ENCODE measurements at regions not wholly inside any gene's neighbourhood (a gene's known extent, or its start where the extent isn't known, plus 50 kb on each side); places are given as distances from the start of the nearest gene placed in this dataset.
A peak's percentile ranks its signal among the peaks of the same experiment; 100 is the strongest.

DNA sequence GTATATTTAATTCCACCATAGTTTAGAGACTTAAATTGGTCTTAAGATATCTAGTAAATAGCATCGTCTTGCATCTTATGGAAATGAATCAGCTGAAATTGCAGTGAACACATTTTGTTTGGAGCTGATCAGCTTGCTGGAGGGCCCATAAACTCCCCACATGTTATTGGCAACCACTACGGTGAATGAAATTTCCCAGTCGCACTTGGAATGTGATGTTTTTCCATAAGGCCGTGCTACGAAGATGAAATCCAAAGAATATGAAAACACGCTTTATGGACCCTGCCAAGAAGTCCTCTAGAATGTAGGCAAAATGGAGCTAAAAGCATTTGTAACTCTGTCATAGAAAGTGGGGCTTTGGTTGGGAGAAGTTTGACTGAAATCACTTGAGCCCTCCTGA, 572.1 kb downstream of the ACTL7B start:
- H3K4me1 ChIP-seq (ENCODE audit: control insufficient read depth in 1 of 2, insufficient read depth in 2 of 2, low read length in 2 of 2), result no peaks in the 10 kb centered on the region
- H3K36me3 ChIP-seq (ENCODE audit: control insufficient read depth in 1 of 2, insufficient read depth in 2 of 2, low read length in 2 of 2), result no peaks in the 10 kb centered on the region

GRCh38 chr9:108282872-108283271, 572.9 kb downstream of the ACTL7B start:
- Histone ChIP-seq H3K23ac (ENCODE audit: low read length) (no peak overlapping the region), H2BK5ac (ENCODE audit: low read depth, low read length, poor library complexity) (no peak overlapping the region), H3K14ac (ENCODE audit: low read length) (no peak overlapping the region), H3K79me1 (ENCODE audit: low read length) (no peaks in the 10 kb centered on the region), H2BK12ac (ENCODE audit: low read length) (no peak overlapping the region), H3K9me3 (ENCODE audit: insufficient read depth, low read depth, low read length) (no peaks in the 10 kb centered on the region), H2AK5ac (ENCODE audit: low read length) (no peak overlapping the region), H2BK120ac (ENCODE audit: insufficient read depth, low read length, poor library complexity) (no peak overlapping the region), H3K27me3 (ENCODE audit: insufficient read depth, low read length) (no peaks in the 10 kb centered on the region), H3K18ac (ENCODE audit: low read length) (no peak overlapping the region), H3K27ac (ENCODE audit: low read depth, low read length) (no peak overlapping the region), H4K12ac (ENCODE audit: low read depth, low read length) (no peak overlapping the region), H4K8ac (ENCODE audit: low read depth, low read length) (no peak overlapping the region), H3K4me3 (ENCODE audit: low read depth, low read length) (no peak overlapping the region), H3K79me2 (ENCODE audit: control insufficient read depth, insufficient read depth, low read length, poor library complexity) (no peaks in the 10 kb centered on the region), H3K4me1 (ENCODE audit: control insufficient read depth in 1 of 2, insufficient read depth in 2 of 2, low read length in 2 of 2) (no peaks in the 10 kb centered on the region), H3K4ac (ENCODE audit: low read depth, low read length) (no peak overlapping the region), H3K36me3 (ENCODE audit: control insufficient read depth in 1 of 2, insufficient read depth in 2 of 2, low read length in 2 of 2) (no peaks in the 10 kb centered on the region), H2AFZ (ENCODE audit: insufficient read depth, low read length, poor library complexity) (no peak overlapping the region), H3K9ac (ENCODE audit: low read length) (no peak overlapping the region), H3K4me2 (ENCODE audit: low read length) (no peak overlapping the region), H4K91ac (ENCODE audit: low read depth, low read length) (no peak overlapping the region)
- WGBS (ENCODE audit: extremely low coverage, insufficient coverage, insufficient read length), result no CpG with 5 or more reads among the region's 4 CpGs
- peak in 1 of 2 donors; percentile 67 for DNase-seq

More for the DNA sequence above, 572.1 kb downstream of the ACTL7B start:
- Histone ChIP-seq H3K18ac (ENCODE audit: low read length) (no peak overlapping the region), H3K27ac (ENCODE audit: low read depth, low read length) (no peak overlapping the region), H2BK120ac (ENCODE audit: insufficient read depth, low read length, poor library complexity) (no peak overlapping the region), H3K27me3 (ENCODE audit: insufficient read depth, low read length) (no peaks in the 10 kb centered on the region), H3K14ac (ENCODE audit: low read length) (no peak overlapping the region), H3K23ac (ENCODE audit: low read length) (no peak overlapping the region), H3K4me3 (ENCODE audit: low read depth, low read length) (no peak overlapping the region), H3K79me1 (ENCODE audit: low read length) (no peaks in the 10 kb centered on the region), H3K4me2 (ENCODE audit: low read length) (no peak overlapping the region), H2AK5ac (ENCODE audit: low read length) (no peak overlapping the region), H3K4ac (ENCODE audit: low read depth, low read length) (no peak overlapping the region), H2BK12ac (ENCODE audit: low read length) (no peak overlapping the region), H3K9me3 (ENCODE audit: insufficient read depth, low read depth, low read length) (no peaks in the 10 kb centered on the region), H2AFZ (ENCODE audit: insufficient read depth, low read length, poor library complexity) (no peak overlapping the region), H4K91ac (ENCODE audit: low read depth, low read length) (no peak overlapping the region), H3K79me2 (ENCODE audit: control insufficient read depth, insufficient read depth, low read length, poor library complexity) (no peaks in the 10 kb centered on the region), H3K9ac (ENCODE audit: low read length) (no peak overlapping the region), H4K12ac (ENCODE audit: low read depth, low read length) (no peak overlapping the region), H2BK5ac (ENCODE audit: low read depth, low read length, poor library complexity) (no peak overlapping the region), H4K8ac (ENCODE audit: low read depth, low read length) (no peak overlapping the region)
- WGBS (ENCODE audit: extremely low coverage, insufficient coverage, insufficient read length), result no CpG with 5 or more reads among the region's 6 CpGs
- DNase-seq, result no peak

GRCh38 chr9:108281696-108282095, 574.1 kb downstream of the ACTL7B start:
- H3K36me3 ChIP-seq (ENCODE audit: control insufficient read depth in 1 of 2, insufficient read depth in 2 of 2, low read length in 2 of 2), result no peaks in the 10 kb centered on the region
- no peak overlapping the region for H3K4me3 ChIP-seq (ENCODE audit: low read depth, low read length)
- H2AK5ac ChIP-seq (ENCODE audit: low read length), result no peak overlapping the region
- no peak overlapping the region for H3K18ac ChIP-seq (ENCODE audit: low read length)
- H3K27me3 ChIP-seq (ENCODE audit: insufficient read depth, low read length), result no peaks in the 10 kb centered on the region
- H4K12ac ChIP-seq (ENCODE audit: low read depth, low read length), result no peak overlapping the region
- H3K14ac ChIP-seq (ENCODE audit: low read length), result no peak overlapping the region
- H2AFZ ChIP-seq (ENCODE audit: insufficient read depth, low read length, poor library complexity), result no peak overlapping the region
- H3K23ac ChIP-seq (ENCODE audit: low read length), result no peak overlapping the region
- H3K79me1 ChIP-seq (ENCODE audit: low read length), result no peaks in the 10 kb centered on the region
- H3K9me3 ChIP-seq (ENCODE audit: insufficient read depth, low read depth, low read length), result no peaks in the 10 kb centered on the region
- H2BK12ac ChIP-seq (ENCODE audit: low read length), result no peak overlapping the region
- no peak overlapping the region for H3K9ac ChIP-seq (ENCODE audit: low read length)
- H3K4me1 ChIP-seq (ENCODE audit: control insufficient read depth in 1 of 2, insufficient read depth in 2 of 2, low read length in 2 of 2), result no peaks in the 10 kb centered on the region
- no peak overlapping the region for H2BK120ac ChIP-seq (ENCODE audit: insufficient read depth, low read length, poor library complexity)
- no peak overlapping the region for H3K4ac ChIP-seq (ENCODE audit: low read depth, low read length)
- no peak overlapping the region for H4K8ac ChIP-seq (ENCODE audit: low read depth, low read length)
- no peak overlapping the region for H4K91ac ChIP-seq (ENCODE audit: low read depth, low read length)
- H2BK5ac ChIP-seq (ENCODE audit: low read depth, low read length, poor library complexity), result no peak overlapping the region
- no peaks in the 10 kb centered on the region for H3K79me2 ChIP-seq (ENCODE audit: control insufficient read depth, insufficient read depth, low read length, poor library complexity)
- no peak overlapping the region for H3K4me2 ChIP-seq (ENCODE audit: low read length)
- no peak overlapping the region for H3K27ac ChIP-seq (ENCODE audit: low read depth, low read length)
- no peak for DNase-seq
- WGBS (ENCODE audit: extremely low coverage, insufficient coverage, insufficient read length), result no CpG with 5 or more reads among the region's 1 CpG

- Histone ChIP-seq H2BK12ac (ENCODE audit: low read length) (no peak overlapping the region), H4K8ac (ENCODE audit: low read depth, low read length) (no peak overlapping the region), H3K4me2 (ENCODE audit: low read length) (no peak overlapping the region), H3K27ac (ENCODE audit: low read depth, low read length) (no peak overlapping the region), H4K91ac (ENCODE audit: low read depth, low read length) (no peak overlapping the region), H2BK5ac (ENCODE audit: low read depth, low read length, poor library complexity) (no peak overlapping the region), H3K9ac (ENCODE audit: low read length) (no peak overlapping the region), H3K14ac (ENCODE audit: low read length) (no peak overlapping the region), H3K36me3 (ENCODE audit: control insufficient read depth in 1 of 2, insufficient read depth in 2 of 2, low read length in 2 of 2) (no peaks in the 10 kb centered on the region), H2BK120ac (ENCODE audit: insufficient read depth, low read length, poor library complexity) (no peak overlapping the region), H3K79me1 (ENCODE audit: low read length) (no peaks in the 10 kb centered on the region), H3K18ac (ENCODE audit: low read length) (no peak overlapping the region), H4K12ac (ENCODE audit: low read depth, low read length) (no peak overlapping the region), H2AFZ (ENCODE audit: insufficient read depth, low read length, poor library complexity) (no peak overlapping the region), H3K4me1 (ENCODE audit: control insufficient read depth in 1 of 2, insufficient read depth in 2 of 2, low read length in 2 of 2) (no peaks in the 10 kb centered on the region), H3K23ac (ENCODE audit: low read length) (no peak overlapping the region), H3K79me2 (ENCODE audit: control insufficient read depth, insufficient read depth, low read length, poor library complexity) (no peaks in the 10 kb centered on the region), H3K4me3 (ENCODE audit: low read depth, low read length) (no peak overlapping the region), H2AK5ac (ENCODE audit: low read length) (no peak overlapping the region), H3K27me3 (ENCODE audit: insufficient read depth, low read length) (no peaks in the 10 kb centered on the region), H3K9me3 (ENCODE audit: insufficient read depth, low read depth, low read length) (no peaks in the 10 kb centered on the region), H3K4ac (ENCODE audit: low read depth, low read length) (no peak overlapping the region)
- DNase-seq, result no peak
Observed at GRCh38 chr9:108278341-108278740, 577.4 kb downstream of the ACTL7B start.

DNA sequence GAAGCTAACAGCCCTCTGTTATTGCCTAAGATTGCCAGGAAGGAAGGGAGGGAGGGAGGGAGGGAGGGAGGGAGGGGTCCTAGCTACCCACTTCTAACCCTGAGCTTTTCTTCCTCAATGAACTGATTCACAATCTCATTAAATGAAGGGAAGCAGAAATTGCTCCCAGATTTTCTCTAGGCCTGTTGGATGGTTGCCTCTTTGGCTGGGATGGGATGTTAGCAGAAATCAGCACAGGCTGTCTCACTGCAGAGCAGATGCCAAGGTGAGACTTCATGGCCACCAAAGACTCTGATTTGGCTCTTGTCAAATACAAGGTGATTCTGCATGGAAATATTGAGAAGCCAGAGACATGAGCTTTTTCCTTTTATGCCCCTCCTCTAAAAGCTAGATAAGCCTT, 578.6 kb downstream of the ACTL7B start:
- Histone ChIP-seq H3K79me2 (ENCODE audit: control insufficient read depth, insufficient read depth, low read length, poor library complexity) (no peaks in the 10 kb centered on the region), H3K4me3 (ENCODE audit: low read depth, low read length) (no peak overlapping the region), H3K9ac (ENCODE audit: low read length) (no peak overlapping the region), H4K91ac (ENCODE audit: low read depth, low read length) (no peak overlapping the region), H2AFZ (ENCODE audit: insufficient read depth, low read length, poor library complexity) (no peak overlapping the region), H3K27me3 (ENCODE audit: insufficient read depth, low read length) (no peaks in the 10 kb centered on the region), H3K4ac (ENCODE audit: low read depth, low read length) (no peak overlapping the region), H3K14ac (ENCODE audit: low read length) (no peak overlapping the region), H3K23ac (ENCODE audit: low read length) (no peak overlapping the region), H2AK5ac (ENCODE audit: low read length) (no peak overlapping the region), H4K8ac (ENCODE audit: low read depth, low read length) (no peak overlapping the region), H3K36me3 (ENCODE audit: control insufficient read depth in 1 of 2, insufficient read depth in 2 of 2, low read length in 2 of 2) (no peaks in the 10 kb centered on the region), H3K9me3 (ENCODE audit: insufficient read depth, low read depth, low read length) (no peaks in the 10 kb centered on the region), H3K4me2 (ENCODE audit: low read length) (no peak overlapping the region), H4K12ac (ENCODE audit: low read depth, low read length) (no peak overlapping the region), H3K18ac (ENCODE audit: low read length) (no peak overlapping the region), H2BK120ac (ENCODE audit: insufficient read depth, low read length, poor library complexity) (no peak overlapping the region), H2BK12ac (ENCODE audit: low read length) (no peak overlapping the region), H3K79me1 (ENCODE audit: low read length) (no peaks in the 10 kb centered on the region), H2BK5ac (ENCODE audit: low read depth, low read length, poor library complexity) (no peak overlapping the region), H3K27ac (ENCODE audit: low read depth, low read length) (no peak overlapping the region), H3K4me1 (ENCODE audit: control insufficient read depth in 1 of 2, insufficient read depth in 2 of 2, low read length in 2 of 2) (peaks cover under 1 to 5% of the 10 kb centered on the region in 2 experiments)
- no peak for DNase-seq
